ENCODE measurements at regions not wholly inside any gene's neighbourhood (a gene's known extent, or its start where the extent isn't known, plus 50 kb on each side); places are given as distances from the start of the nearest gene placed in this dataset.
"Not testable (repeated sequence)": the region's sequence is repeated elsewhere in the genome, so short reads cannot be mapped to it uniquely, and the experiment has no call there.

- DNase-seq: no peak
These were observed 185.5 kb downstream of the KCNS3 start for GRCh38 chr2:18063826-18064470.

DNA sequence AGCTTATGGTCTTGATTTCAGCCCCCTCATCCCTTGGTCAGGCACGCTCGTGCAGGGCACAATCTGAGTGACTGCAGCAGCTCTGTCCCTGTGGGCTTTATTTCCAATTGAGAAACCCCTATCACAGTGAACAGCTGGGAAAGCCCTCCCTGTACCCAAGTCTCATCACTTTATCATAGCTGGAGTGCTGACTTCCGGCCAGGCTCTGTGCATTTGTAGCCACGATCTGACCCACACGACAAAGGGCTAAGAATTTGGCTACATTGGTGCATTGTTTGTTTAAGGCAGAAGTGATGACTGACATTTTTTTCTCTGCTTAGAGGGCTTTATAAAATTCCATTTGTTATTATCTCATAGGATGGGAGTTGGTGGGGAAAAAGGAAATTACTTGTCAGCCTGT, 184.4 kb downstream of the KCNS3 start:
- no peak for DNase-seq

GRCh38 chr2:18061717-18062116, 183.2 kb downstream of the KCNS3 start:
- no peak for DNase-seq

DNA sequence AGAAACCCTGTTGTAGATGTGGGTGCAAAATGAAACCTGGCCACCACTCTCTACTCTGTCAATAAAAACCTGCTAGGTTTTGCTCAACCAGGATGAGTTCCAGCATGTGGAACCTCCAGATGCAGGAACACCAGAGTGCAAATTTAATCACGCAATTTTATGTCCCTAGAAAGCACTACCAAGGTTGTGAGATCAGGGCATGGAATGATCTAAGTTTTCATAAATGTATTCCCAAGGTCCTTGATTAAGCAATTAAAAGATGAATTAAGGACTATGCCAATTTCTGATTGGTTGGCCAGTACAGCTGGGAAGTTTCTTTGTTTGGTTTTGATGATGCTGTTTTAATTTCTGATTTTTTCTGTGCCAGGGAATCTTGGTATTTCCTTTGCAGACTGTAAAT, 179.2 kb downstream of the KCNS3 start:
- no peak for DNase-seq

DNA sequence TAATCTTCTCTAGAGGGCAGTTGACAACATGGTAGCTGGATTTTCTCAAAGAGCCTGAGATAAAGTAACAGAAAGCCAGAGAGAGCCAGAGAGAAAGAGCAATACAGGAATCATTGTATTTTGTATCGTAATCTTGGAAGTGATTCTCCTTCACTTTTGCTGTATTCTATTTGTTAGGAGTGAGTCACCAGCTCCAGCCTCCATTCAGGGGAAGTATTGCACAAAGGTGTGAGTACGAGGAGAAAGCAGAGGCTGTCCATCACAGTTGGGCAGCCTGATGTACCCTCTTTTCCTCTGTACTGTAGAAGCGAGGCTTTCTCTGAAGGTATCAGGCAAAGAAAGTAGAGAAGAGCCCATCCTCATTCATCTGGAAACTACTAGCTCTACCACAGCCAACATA, 176.8 kb downstream of the KCNS3 start:
- no peak for DNase-seq

DNA sequence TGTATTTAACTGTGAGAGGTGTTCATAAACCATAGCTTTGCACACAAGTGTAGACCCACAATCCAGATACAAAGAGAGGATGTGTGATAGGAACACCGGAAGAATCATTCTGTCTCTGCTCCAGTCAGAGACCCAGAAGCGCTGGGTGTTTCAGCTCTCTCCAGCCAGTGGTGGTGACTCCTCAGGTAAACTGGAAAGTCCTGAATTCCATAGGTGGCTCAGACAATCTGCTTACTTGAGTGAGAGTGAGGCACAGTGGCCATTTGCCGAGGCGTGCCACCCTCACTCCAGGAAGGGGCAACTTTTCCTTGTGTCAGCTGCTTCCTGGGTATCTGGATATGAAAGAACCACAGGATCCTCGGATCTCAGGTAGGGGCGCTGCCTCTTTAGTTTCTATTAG, 171.5 kb downstream of the KCNS3 start:
- DNase-seq: no peak

- DNase-seq: no peak
These were observed 170.9 kb downstream of the KCNS3 start for GRCh38 chr2:18049325-18049724.

DNA sequence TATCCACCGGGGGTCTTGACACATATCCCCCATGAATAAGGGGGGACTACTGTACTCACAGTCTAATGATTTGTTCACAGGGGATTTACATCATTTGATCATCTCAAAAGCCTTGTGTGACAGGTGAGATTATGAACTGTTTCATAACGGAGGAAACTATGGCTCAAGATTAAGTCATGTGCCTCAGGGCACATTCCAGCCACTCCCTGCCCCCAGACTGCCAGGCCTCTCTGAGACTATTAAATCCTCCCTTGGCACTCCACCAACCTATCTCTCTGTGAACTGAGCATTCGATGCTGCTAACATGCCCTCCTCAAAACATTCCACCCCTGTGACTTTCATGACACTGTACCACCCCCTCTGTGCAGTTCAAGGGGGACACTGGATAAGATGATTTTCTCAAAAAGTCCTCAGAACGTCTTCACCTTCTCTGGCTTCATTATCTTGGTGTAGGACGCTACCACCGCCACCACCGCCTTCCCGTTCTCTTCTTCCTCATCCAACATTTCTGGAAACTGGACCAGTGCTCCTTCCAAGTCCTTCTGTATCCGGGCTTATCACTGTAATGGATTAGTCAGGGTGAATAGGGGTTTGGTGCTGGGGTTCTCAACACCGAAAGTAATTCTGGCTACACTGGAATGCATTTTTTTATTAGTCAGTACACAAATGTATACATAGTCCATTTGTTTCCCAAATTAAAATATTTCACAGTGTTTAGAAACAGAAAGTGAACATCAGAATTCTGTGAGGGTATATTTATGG, 169.6 kb downstream of the KCNS3 start:
- DNase-seq: no peak

GRCh38 chr2:18047213-18047611, 168.7 kb downstream of the KCNS3 start:
- no peak for DNase-seq

DNA sequence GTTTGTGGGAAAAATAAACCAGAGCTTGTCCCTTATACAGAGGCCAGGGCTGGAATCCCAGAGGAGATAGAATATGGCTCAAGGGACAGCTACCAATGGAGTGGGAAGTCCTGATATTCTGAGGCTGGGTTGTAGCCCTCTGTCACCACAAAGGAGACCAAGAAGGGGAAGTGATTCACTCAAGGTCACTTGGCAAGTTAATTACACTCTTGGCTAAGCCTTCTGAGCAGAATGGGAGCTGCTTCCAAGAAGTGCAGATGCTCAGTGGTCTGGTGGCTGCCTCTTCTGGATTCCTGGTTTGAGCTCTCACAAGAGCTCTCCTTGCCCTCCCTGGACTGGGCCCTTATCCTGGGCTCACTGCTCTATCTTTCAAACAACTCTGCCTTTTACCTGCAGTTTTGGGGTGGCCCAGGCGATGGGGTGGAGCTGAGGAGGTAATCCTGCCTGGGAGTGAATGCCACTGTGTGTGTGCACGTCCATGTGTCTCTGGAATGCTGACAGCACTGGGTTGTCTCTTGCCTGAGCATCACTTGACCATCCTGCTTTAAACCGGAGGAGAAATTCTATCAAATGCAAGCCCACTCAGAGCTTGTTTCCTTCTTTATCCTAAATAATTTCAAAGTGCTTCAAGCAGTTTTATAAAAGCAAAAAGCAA, 168.2 kb downstream of the KCNS3 start:
- no peak for DNase-seq

GRCh38 chr2:18046017-18046416, 167.6 kb downstream of the KCNS3 start:
- no peak for DNase-seq

- no peak for DNase-seq
These were observed 166.8 kb downstream of the KCNS3 start for GRCh38 chr2:18045230-18045629.

GRCh38 chr2:18017381-18017780, 138.9 kb downstream of the KCNS3 start:
- not testable (repeated sequence) for DNase-seq

DNA sequence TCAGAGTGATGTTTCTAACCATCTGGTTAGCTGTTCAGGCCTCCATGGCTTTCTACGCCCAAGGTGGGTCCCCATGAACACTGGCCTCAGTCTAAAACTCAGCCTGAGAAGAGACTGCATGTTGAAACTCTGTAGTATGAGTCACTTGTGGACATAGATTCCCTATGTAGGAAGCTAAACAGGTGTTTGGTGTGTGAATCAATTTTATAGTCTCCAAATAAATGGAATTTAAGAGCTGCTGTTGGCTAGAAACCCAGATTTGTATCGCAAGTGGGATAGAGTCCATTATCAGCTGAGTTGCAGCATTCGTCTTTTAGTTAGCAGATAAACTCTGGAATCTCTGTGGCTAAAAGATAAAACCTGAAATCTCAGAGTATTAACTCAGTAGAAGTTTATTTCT, 131.4 kb downstream of the KCNS3 start:
- DNase-seq: no peak

- DNase-seq: no peak
These were observed 126.9 kb downstream of the KCNS3 start for GRCh38 chr2:18005411-18005810.

DNA sequence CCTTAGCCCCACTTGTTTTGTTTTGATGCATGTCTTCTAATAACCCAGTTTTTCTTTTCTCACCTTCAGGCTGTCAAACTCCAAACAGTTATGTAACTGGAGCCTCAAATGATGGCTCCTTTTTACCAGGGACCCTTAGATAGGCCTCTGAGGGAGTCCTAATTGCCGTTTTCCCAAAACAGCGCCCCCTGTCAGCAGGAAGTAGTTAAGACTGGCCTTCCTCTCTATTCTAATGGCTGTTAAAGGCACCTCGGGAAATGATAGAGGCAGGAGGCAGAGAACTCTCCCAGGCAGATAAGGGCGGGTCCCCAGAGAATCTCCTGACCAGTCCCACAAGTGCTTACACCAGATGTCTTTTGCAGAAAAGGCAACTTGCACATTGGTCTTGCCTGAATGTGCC, 123.2 kb downstream of the KCNS3 start:
- no peak for DNase-seq

DNA sequence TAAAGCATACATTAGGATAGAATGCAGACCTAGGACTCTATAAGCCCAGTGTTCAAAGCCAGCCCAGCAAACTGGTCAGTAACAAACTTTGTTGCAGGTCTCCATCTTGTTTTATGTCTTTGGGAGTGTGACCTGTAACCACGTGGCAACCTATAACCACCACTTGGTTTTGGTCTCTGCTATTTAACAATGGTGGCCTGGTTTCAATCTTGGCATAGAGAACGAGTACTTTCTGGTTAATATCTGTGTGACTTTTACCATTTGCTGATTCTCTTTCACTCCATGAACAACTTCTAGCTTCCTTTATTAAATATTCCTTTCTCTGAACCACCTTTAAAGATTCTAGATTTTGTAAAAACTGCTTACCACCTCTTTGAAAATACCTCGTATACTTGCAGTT, 118.5 kb downstream of the KCNS3 start:
- no peak for DNase-seq

DNA sequence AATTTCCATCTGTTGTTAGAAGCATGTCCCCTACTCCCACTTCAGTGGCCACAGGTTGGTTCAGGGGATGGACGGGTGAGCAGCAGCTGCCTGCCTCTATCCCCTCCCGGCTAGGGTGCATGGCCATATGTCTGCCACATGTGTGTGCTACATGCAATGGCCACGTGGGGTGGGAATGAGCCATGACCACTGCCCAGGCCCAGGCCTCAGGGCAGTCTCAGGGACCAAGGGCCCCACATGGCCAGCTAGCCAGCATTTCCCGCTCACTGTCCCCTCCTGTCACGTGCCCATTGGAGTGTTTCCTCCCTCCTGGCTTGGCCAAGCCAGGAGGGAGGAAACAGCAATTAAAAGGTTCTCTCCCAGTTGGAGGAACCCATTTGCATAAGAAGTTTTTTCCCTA, 117.1 kb downstream of the KCNS3 start:
- DNase-seq: no peak
